HEK293 (cell line): ENCODE measurements at regions not wholly inside any gene's neighbourhood (a gene's known extent, or its start where the extent isn't known, plus 50 kb on each side); places are given as distances from the start of the nearest gene placed in this dataset.

Source experiments
- CTCF ChIP-seq: fragments of 450-650 bp; formaldehyde crosslinking; IDR thresholded peaks from 2 replicates; pipeline ENCODE4 v1.5.1; 2016; ENCODE audit warnings: missing biosample characterization, missing genetic modification characterization
- MEIS1 ChIP-seq: sonication (generic); formaldehyde crosslinking; IDR thresholded peaks from 2 replicates; pipeline ENCODE4 v1.8.1; 2022; ENCODE audit warnings: missing genetic modification reagents, mild to moderate bottlenecking, borderline replicate concordance
- REST ChIP-seq: fragments of 450-650 bp; formaldehyde crosslinking; IDR thresholded peaks from 2 replicates; pipeline ENCODE4 v1.5.1; 2016; ENCODE audit warnings: missing biosample characterization, missing genetic modification characterization
- TCF7L2 ChIP-seq: IDR thresholded peaks from 2 replicates; pipeline ENCODE4 v1.6.1; 2011; ENCODE audit warnings: low read depth, mild to moderate bottlenecking, inconsistent platforms, low read length, moderate library complexity, borderline replicate concordance
- YY1 ChIP-seq: fragments of 450-650 bp; formaldehyde crosslinking; IDR thresholded peaks from 2 replicates; pipeline ENCODE4 v1.5.1; 2018; ENCODE audit warnings: missing biosample characterization, missing genetic modification characterization
- ZNF530 ChIP-seq: fragments of 450-650 bp; formaldehyde crosslinking; IDR thresholded peaks from 2 replicates; pipeline ENCODE4 v1.5.1; 2016; ENCODE audit warnings: low read depth, missing biosample characterization, missing genetic modification characterization
- ZNF837 ChIP-seq: fragments of 450-650 bp; formaldehyde crosslinking; IDR thresholded peaks from 2 replicates; pipeline ENCODE4 v1.5.1; 2016; ENCODE audit warnings: missing biosample characterization, missing genetic modification characterization

- no peak for TF ChIP-seq TCF7L2
- no peak for TF ChIP-seq REST (tag by site-specific recombination)
- no peak for TF ChIP-seq ZNF837 (tag by site-specific recombination)
- no peak for TF ChIP-seq YY1 (tag by site-specific recombination)
- TF ChIP-seq CTCF, result no peak
- TF ChIP-seq MEIS1 (CRISPR knock-in tag), result no peak
- TF ChIP-seq ZNF530 (tag by site-specific recombination), result no peak
Measured at GRCh38 chr1:87951409-87951808, 622.7 kb downstream of the LMO4 start.
